ENCODE measurements at regions not wholly inside any gene's neighbourhood (a gene's known extent, or its start where the extent isn't known, plus 50 kb on each side); places are given as distances from the start of the nearest gene placed in this dataset.
A peak's percentile ranks its signal among the peaks of the same experiment; 100 is the strongest.
"Not testable (repeated sequence)": the region's sequence is repeated elsewhere in the genome, so short reads cannot be mapped to it uniquely, and the experiment has no call there.

DNA sequence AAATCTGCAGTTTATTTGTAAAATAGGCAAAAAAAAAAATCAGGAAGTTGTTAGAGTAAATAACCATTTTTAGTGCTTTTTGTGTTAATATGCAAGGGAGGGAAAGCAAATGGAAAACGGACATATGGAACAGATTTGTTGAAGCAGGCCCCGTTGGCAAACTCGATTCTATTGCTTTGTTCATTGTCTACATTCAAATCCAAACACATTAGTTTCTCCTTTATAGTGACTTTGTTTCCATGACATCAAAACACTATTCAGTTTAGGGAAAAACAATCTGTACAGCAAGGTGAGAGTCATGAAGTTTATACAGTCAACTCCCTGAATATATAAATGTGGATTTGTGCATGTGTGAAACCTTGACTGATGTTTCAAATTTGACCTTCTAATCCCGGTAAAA is 142.2 kb downstream of the FAM47A start:
- DNase-seq = peak; percentile 59

DNA sequence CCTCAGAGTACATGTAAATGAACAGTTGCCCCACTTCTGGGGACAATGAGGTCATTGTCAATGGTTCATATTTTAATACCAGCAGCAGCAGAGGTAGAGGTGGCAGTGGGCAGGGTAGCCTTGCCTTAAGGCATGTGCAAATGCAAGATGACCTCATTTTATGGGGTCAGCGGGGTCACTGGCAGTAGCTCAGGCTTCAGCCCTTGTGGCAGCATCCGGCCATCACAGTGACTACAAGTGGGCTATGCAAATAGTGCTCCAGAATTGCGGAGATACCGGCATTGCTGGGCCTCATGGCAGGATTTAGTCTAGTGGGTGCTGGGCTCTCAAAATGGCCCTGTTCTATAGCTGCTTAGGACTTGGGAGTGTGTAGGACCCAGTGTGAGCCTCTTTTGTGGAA is 144.7 kb downstream of the FAM47A start:
- DNase-seq = no peak

DNA sequence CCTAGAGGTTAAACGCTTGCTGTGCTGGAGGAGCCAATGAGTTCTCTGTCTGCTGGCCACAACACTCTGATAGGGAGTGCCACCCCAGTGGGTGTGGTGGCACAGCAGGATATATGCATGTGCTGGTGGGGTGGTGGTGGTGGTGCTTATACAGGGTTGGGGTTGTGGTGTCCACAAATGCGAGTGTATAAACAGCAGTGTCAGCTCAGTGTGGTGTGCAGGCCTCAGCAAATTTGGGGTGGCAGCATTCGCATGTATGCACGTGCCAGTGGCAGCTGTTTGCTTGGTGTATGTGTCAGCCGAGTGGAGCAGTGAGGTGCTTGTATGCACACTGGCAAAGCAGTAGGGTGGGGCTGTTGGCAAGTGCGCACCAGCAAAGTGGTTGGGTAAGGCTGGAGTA is 157.4 kb downstream of the FAM47A start:
- no peak for DNase-seq

DNA sequence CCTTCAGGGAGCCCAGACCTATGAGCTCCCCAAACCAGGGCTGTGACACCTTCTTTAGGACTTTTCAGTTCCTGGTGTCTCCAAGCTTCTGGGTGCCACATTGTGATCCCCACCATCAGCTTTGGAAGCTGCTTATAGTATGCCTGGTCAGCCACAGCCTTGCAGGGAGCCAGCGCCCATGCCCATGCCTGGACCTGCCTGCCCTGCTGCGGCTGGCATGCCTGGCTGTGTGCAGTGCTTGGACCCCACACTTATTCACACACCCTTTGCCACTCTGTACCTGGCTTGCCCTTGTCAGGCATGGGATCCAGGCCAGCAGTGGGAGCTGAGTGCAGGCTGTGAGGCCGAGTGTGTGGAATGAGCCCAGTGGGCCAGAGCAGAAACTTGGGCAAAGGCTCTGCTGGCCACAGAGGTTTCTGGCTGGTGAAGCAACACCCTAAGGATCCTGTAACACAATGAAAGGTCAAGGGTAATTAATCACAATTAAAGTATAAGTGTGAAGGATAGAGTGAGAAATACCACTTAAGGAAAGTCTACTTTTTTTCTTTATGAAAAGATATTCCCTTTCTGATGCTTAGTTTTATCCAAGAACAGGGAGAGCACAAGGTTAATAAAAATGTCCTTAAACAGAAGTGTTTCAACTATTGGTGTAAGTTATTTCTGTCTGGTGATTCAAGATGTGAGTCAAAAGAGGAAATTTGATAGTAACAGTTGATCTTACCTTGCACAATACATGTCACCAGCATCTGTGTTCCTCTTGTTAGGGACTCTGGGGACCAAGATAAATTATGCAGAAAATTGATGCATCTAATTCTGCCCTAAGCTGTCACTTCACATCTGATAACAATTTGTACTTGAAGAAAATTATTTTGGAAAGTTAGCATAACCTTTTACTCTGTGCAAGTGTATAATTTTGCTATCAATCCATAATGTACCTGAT is 161.8 kb downstream of the FAM47A start:
- DNase-seq = no peak

DNA sequence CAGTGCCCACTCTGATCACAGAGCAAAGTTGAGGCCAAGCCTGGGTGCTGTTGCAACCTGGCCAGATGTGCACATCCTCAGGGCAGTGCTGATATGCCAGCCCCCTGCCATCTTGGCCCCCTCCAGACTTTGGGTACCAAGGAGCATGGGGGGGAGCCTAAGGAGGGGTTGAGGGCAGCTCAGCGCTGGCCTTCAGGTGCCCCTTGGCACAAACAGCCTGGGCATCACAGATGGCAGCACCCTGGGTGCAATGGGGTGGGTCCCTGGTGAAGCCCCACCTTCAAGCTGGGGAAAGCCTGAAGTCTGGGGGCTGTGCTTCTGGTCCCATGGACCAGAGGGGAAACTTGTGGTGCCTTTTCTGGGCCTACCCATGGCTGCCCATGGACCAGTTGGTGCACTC is 163.0 kb downstream of the FAM47A start:
- DNase-seq = no peak

DNA sequence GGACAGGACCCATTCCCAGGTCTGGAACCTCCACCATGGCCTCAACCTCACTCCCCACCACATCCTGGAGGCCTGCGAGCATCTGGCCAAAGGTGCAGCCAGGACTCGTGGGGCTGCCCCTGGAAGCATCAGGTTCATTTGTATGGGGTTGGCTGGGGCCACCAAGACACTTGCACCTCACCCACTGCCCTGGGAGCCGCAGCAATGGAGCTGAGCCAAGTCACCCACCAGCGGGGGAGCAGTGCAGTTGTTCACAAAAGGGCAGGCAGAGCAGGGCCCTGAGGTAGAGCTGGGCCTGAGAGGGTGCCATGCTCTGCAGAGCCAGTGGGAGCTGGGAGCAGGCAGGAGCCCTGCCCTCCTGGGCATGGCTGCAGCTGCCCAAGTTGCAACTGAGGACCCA is 163.5 kb downstream of the FAM47A start:
- DNase-seq = no peak

DNA sequence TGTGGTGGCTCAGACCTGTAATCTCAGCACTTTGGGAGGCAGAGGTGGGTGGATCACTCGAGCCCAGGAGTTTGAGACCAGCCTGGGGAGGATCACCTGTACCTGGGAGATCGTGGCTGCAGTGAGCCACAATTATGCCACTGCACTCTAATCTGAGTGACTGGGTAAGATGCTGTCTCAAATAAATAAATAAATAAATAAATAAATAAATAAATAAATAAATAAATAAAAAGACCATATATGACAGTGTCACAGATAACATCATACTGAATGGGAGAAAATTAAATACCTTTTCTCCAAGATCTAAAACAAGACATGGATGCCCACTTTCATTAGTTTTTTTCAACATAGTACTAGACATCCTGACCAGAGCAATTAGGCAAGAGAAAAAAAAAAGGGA is 182.8 kb downstream of the FAM47A start:
- no peak for DNase-seq

DNA sequence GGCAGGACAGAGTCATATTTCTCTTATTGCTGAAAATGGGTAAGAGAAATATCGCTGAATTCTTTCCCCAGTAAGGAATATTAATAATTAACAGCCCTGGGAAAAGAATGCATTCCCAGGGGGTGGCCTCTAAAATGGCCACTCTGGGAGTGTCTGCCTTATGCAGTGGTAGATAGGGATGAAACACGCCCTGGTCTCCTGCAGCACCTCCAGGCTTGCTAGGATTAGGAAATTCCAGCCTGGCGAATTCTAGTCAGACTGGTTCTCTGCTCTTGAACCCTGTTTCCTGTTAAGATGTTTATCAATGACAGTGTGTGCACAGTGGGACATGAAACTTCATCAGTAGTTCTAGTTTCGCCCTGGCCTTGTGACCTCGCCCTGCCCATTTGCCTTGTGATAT is 205.9 kb downstream of the FAM47A start:
- not testable (repeated sequence) for DNase-seq

DNA sequence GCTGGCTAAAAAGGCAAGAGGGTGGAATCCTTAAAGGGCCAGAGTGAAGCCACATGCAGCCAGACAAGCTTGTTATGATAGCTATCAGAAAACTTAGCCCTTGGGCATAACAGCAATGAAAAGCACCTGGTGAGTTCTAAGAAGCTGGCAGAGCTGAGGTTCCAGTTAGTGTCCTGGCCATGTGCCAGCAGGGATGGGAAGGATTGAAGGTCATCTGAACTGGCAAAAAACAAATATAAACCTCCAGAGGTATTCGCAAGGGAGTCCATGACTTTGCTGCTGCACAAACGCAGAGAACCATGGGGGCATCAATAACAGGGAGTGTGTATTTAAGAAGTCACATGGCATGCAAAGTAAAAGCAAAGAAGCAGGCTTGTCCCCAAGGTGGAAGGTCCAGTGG is 208.9 kb downstream of the FAM47A start:
- no peak for DNase-seq

DNA sequence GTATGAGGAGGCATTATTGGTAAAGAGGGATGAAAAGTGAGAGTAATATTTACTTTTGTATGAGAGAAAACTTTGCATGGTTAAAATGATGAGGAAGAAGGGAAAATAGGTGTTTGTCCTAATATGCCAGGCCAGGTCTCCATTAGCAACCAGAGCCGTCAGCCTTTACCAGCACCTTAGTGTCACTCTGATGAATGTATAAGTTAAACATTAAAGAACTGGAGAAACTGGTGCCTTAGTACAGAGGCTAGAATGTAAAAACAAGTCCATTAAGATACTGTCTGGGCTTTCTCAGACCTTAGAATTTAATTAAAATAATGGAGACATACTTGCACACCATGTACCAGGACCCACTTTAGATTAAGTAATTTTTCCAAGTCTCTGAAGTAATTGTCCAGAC is 222.3 kb downstream of the FAM47A start:
- no peak for DNase-seq

DNA sequence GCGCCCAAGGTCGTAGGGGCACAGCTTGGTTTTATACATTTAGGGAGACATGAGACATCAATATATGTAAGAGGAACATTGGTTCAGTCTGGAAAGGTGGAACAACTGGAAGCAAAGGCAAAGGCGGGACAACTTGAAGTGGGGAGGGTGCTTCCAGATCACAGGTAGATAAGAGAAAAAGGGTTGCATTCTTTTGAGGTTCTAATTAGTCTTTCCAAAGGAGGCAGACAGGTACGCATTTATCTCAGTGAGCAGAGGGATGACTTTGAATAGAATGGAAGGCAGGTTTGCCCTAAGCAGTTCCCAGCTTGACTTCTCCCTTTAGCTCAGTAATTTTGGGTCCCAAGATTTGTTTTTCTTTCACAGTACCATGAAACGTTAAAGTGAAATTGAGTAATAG is 223.2 kb downstream of the FAM47A start:
- no peak for DNase-seq

DNA sequence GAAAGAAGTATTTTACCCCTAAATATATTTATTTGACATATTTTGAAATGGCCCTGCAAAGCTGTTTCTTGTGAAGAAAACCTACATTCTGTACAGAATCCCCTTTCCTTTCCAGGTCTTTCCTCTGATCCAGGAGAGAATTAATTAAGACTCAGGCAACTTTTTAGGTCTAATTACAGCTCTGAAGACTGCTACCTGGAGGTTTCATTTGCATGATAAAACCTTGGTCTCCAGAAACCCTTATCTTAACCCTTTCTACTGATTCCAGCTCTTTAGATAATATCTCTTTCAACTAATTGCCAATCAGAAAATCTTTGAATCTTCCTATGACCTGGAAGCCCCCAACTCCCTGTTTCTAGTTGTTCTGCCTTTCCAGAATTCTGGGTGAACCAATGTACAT is 224.0 kb downstream of the FAM47A start:
- DNase-seq = no peak

DNA sequence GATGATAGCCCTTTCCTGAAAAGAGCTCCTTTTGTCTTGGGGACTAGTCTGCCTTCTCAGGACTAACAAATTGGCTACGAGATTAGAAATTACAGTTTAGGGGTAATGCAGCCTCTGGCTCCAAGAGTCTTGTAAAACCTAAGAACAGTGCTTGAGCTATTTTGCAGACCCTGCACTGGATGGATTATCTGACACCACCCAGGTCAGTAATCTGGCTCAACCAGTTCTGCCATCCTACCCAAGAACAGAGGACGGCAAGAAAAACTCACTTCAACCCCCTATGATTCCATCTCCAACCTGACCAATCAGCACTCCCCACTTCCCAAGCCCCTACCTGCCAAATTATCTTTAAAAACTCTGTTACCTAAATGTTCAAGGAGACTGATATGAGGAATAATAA is 225.1 kb downstream of the FAM47A start:
- no peak for DNase-seq

DNA sequence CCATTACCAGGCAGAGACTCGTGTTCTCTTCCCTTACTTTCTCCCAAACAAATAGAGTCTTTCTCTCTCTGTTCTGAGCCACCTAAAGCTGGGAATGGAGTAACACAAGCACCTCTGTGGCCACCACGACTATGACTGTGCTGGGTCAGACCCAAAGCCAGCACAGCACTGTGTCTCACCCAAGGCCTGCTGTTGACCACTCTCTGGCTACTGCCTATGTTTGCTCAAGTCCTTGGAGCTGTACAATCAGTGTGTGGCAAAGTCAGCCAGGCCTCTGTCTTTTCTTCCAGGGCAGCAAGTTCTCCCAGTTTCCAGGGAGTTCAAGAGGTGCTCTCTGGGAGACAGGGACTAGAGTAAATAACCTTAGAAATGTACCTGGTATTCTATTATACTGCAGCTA is 239.4 kb downstream of the FAM47A start:
- no peak for DNase-seq

DNA sequence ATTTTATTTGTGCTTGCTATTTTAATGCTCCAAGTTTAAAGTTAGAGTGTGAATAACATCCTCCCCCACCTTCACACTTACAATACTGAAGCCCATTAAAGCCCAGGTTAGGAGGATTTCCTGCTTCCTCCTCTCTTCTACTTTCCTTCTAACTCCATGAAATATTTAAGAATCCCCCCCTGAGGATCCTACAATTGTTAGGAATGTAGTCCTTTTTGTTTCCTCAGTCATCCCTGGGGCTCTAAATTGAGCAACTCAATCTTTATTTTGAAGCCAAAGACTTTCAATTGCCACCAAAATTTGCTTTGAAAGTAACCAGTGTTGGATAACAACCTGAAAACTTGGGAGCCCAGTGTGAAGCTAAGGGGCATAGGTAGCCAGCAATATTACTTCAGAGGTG is 276.9 kb downstream of the FAM47A start:
- DNase-seq = no peak

DNA sequence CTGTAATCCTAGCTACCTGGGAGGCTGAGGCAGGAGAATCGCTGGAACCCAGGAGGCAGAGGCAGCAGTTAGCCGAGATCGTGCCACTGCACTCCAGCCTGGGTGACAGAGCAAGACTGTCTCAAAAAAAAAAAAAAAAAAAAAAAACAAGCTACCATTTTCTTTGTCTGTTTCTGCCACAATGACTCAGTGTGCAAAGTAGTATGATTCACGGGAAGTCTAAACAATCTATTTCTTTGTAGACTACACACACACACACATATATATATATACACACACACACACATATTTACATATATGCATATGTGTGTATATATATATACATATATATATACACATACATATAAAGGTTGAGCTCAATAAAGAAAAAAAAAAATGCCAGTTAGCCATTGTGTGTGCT is 280.0 kb downstream of the FAM47A start:
- DNase-seq = not testable (repeated sequence)

DNA sequence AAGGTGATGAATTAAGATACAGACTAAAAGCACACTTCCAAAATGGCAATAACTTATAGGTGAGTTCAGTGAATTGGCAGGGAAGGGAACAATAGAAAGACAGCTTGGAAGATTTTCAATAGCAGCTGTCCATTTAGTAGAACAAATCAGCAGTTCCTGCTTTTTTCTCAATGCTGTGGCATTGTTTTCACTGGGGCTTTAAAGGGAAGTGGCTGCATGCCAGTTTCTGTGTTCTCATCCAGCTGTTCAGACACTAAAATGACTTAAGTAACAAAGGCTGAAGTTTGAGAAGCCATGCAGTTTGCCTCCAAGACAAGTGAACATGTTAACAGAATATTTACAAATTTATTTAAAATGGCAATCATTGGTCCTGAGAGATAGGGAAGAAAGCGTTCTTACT is 291.9 kb downstream of the FAM47A start:
- DNase-seq = peak; percentile 3

DNA sequence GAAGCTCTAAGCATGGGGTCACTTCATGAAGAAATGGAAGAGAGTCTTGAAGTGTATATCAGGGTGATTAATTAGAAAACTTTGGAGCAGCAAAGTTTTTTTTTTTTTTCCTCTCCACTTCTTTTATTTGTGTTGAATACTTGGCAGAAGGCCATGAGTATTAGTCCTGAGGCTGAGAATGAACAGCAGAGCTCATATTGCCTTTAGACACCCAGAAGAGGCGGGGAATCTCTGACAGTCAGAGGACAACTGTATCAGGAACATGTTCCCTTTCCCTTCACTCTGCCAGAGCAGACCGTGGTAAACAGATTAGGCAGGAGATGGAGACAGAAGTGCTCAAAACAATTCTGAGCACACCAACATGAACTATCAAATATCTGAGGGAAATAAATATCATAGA is 300.9 kb downstream of the FAM47A start:
- no peak for DNase-seq

DNA sequence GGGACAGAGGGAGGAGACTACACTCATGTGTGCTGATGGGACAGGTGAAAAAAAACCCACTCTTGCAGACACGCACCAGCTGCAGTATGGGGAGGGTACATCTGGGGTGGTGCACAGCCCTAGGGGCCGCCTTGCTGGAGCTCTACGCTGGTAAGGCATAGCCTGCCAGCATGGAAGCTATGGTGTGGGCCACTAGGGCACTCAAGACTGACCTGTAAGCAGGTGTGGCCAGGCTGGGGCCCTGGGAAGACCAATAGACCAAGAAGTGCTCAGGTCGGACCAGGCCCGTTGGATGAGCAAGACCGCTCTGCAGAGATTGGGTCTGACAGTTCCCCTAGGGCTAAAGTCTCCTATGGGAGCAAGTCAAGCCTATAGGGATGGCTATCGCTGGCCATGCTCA is 314.8 kb downstream of the FAM47A start:
- DNase-seq = no peak

DNA sequence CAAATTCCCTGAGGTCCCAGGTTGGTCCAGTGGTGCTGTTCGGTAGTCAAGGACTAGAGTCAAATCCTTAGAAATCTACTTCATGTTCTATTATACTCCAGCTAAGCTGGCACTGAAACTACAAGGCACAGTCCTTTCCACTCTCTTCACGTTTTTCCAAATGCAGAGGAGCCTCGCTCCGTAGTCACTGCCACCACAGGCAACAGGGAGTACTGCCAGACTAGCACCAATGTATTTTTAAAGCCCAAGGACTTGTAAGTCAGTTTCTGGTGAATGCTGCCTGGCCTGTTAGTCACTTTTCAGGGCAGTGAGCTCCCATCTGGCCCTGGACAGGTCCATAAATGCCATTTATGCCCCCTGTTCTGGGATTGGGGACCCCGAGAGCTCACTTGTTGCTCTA is 323.5 kb downstream of the FAM47A start:
- no peak for DNase-seq

DNA sequence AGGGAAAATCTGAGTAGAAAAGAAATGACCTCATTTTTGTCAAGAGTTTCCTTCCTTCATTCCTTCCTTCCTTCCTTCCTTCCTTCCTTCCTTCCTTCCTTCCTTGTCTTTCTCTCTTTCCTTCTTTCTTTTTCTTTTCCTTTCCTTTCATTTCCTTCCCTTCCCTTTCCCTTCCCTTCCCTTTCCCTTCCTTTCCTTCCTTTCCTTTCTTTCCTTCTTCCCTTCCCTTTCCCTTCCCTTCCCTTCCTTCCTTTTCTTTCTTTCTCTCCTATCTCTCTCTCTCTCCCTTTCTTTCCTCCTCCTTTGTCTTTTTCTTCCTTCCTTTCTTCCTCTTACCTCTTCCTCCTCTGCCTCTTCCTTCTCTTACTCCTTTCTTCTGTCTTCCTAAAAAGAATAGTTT is 347.6 kb downstream of the FAM47A start:
- no peak for DNase-seq

DNA sequence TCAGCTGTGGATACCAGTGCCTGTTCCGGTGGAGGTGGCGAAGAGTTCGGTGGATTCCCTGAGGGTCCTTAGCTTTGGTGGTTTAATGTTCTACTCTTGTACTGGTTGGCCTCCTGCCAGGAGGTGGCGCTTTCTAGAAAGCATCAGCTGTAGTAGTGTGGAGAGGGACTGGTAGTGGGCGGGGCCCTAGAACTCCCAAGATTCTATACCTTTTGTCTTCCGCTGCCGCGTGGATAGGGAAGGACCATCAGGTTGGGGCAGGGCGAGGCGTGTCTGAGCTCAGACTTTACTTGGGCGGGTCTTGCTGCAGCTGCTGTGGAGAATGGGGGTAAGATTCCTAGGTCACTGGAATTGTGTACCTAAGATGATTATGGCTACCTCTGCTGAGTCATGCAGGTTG is 390.3 kb downstream of the FAM47A start:
- no peak for DNase-seq

DNA sequence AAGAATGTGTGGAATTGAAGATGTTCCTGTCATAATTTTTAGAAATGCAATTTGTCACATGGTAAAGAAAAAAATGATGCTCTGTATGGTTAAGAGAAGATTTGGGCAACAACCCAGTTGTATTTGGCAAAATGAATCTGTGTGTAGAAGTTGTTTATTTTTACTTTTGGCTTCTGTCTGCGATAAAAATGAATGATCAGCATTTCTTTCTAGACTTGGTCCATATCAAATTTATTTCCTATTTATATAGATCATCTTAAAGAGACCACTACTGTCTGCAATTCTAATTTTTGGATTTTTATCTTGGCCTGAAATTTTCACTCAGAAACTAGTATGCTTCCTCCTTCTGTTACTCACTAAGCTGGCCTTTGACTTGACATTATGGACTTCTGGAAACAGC is 396.9 kb downstream of the FAM47A start:
- no peak for DNase-seq

DNA sequence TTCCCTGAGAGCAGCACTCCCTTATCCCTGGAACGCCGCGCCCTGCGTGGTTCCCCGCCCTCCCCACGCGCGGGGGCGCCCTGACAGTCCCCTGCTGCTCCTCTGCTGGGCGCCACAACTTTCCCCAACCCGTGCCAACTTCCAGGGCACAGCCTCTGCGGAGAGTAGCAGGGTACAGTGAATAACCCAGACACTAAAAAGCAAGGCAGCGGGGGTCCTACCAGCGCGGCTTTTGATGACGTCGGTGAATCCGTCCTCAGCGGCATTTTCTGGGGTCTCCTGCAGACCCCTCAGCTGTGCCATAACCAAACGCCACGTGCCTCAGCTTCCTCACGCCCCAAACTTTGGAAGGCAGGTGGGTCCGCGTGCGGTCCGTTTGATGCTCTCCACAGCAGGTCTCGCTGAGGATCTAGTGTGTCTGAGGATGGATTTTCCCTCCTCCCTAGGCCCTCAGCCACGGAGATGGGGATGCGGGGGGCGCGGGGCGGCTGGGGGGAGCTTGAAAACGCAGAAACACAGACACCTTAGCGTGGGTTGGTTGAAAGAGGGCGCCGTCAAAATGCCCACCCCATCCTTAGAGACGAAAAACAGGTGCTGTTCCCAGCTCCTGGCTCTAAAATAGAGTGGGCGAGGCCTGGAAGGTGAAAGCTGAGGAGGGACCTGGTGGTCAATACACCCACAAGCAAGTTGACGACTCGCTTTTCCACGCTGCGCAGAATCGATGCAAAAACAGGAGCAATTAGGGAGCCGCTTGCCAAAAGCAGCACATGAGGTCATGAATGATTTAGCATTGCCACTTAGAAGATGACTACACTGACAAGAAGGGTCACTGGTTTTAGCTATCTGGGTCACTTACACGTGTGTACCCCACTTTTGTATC is 405.6 kb downstream of the FAM47A start:
- no peak for DNase-seq
